PC-3 (cell line): ENCODE measurements at regions not wholly inside any gene's neighbourhood (a gene's known extent, or its start where the extent isn't known, plus 50 kb on each side); places are given as distances from the start of the nearest gene placed in this dataset.

ENCODE experiments used
- EZH2phosphoT487 ChIP-seq: fragments of 300-600 bp; sonication (generic); IDR thresholded peaks from 2 replicates; pipeline ENCODE4 v1.6.1; 2018; ENCODE audit warnings: mild to moderate bottlenecking, antibody characterized with exemption, low read length, borderline replicate concordance
- TF ChIP-seq, protein P1 (sequence below): fragments of 300-600 bp; sonication (generic); conservative IDR thresholded peaks from 2 replicates; pipeline ENCODE4 v1.5.1; 2017; ENCODE audit warnings: antibody characterized with exemption, low read depth, mild to moderate bottlenecking, low read length

DNA sequence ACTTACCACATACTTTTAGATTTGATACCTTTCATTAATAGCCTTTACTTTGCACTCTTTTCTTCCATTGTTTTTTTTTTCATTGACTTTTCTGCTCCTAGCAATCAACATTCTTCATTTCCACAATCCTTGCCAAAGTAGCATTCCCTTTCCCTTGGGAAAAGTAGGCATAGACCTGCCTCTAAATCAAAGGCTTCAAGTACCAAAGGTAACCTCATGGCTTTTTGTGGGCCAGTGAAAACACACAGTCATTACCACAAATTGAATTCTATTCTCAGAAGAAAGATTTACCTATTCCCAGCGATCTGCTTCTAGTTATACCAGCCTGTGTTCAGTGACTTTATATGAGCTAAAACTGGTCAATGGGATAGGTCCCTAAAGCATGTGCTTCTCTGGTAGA lies 109.2 kb downstream of the SOCS6 start:
- TF ChIP-seq, protein P1, sequence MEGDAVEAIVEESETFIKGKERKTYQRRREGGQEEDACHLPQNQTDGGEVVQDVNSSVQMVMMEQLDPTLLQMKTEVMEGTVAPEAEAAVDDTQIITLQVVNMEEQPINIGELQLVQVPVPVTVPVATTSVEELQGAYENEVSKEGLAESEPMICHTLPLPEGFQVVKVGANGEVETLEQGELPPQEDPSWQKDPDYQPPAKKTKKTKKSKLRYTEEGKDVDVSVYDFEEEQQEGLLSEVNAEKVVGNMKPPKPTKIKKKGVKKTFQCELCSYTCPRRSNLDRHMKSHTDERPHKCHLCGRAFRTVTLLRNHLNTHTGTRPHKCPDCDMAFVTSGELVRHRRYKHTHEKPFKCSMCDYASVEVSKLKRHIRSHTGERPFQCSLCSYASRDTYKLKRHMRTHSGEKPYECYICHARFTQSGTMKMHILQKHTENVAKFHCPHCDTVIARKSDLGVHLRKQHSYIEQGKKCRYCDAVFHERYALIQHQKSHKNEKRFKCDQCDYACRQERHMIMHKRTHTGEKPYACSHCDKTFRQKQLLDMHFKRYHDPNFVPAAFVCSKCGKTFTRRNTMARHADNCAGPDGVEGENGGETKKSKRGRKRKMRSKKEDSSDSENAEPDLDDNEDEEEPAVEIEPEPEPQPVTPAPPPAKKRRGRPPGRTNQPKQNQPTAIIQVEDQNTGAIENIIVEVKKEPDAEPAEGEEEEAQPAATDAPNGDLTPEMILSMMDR, result no peak
- no peak for TF ChIP-seq EZH2phosphoT487
